ENCODE measurements at regions not wholly inside any gene's neighbourhood (a gene's known extent, or its start where the extent isn't known, plus 50 kb on each side); places are given as distances from the start of the nearest gene placed in this dataset.

- no peak for TF ChIP-seq CTCF (IDR thresholded peaks at IDR 0.05; ENCODE audit: insufficient read depth, low read length, poor library complexity, severe bottlenecking)
- Histone ChIP-seq H3K27me3 (ENCODE audit: control insufficient read depth, insufficient read depth, low read length) (no peaks in the 10 kb centered on the region), H3K36me3 (ENCODE audit: control insufficient read depth, insufficient read depth, low read length) (no peaks in the 10 kb centered on the region), H3K4me3 (ENCODE audit: low read depth, low read length) (no peak overlapping the region)
- DNase-seq (ENCODE audit: low read depth) = no peak
Measured at GRCh38 chr4:123976285-123976684, 579.7 kb downstream of the SPRY1 start.

GRCh38 chr4:123976819-123977218 lies 580.2 kb downstream of the SPRY1 start:
- Histone ChIP-seq H3K4me3 (ENCODE audit: low read depth, low read length) (no peak overlapping the region), H3K36me3 (ENCODE audit: control insufficient read depth, insufficient read depth, low read length) (no peaks in the 10 kb centered on the region), H3K27me3 (ENCODE audit: control insufficient read depth, insufficient read depth, low read length) (no peaks in the 10 kb centered on the region)
- no peak for DNase-seq (ENCODE audit: low read depth)
- no peak for TF ChIP-seq CTCF (IDR thresholded peaks at IDR 0.05; ENCODE audit: insufficient read depth, low read length, poor library complexity, severe bottlenecking)

- Histone ChIP-seq H3K36me3 (ENCODE audit: control insufficient read depth, insufficient read depth, low read length) (no peaks in the 10 kb centered on the region), H3K4me3 (ENCODE audit: low read depth, low read length) (no peak overlapping the region), H3K27me3 (ENCODE audit: control insufficient read depth, insufficient read depth, low read length) (no peaks in the 10 kb centered on the region)
- no peak for TF ChIP-seq CTCF (IDR thresholded peaks at IDR 0.05; ENCODE audit: insufficient read depth, low read length, poor library complexity, severe bottlenecking)
- DNase-seq (ENCODE audit: low read depth) = peak; percentile 23
Measured at GRCh38 chr4:123977641-123978081, 581.1 kb downstream of the SPRY1 start.

- H3K36me3 ChIP-seq (ENCODE audit: control insufficient read depth, insufficient read depth, low read length) = no peaks in the 10 kb centered on the region
- DNase-seq (ENCODE audit: low read depth) = no peak
- H3K4me3 ChIP-seq (ENCODE audit: low read depth, low read length) = no peak overlapping the region
- TF ChIP-seq CTCF (IDR thresholded peaks at IDR 0.05; ENCODE audit: insufficient read depth, low read length, poor library complexity, severe bottlenecking) = no peak
- no peaks in the 10 kb centered on the region for H3K27me3 ChIP-seq (ENCODE audit: control insufficient read depth, insufficient read depth, low read length)
Measured at GRCh38 chr4:123978637-123979036, 582.0 kb downstream of the SPRY1 start.

GRCh38 chr4:123980736-123981300 lies 584.2 kb downstream of the SPRY1 start:
- no peak for DNase-seq (ENCODE audit: low read depth)
- Histone ChIP-seq H3K4me3 (ENCODE audit: low read depth, low read length) (no peak overlapping the region), H3K27me3 (ENCODE audit: control insufficient read depth, insufficient read depth, low read length) (no peaks in the 10 kb centered on the region), H3K36me3 (ENCODE audit: control insufficient read depth, insufficient read depth, low read length) (no peaks in the 10 kb centered on the region)
- no peak for TF ChIP-seq CTCF (IDR thresholded peaks at IDR 0.05; ENCODE audit: insufficient read depth, low read length, poor library complexity, severe bottlenecking)

GRCh38 chr4:123984886-123985285 lies 588.3 kb downstream of the SPRY1 start:
- no peak for DNase-seq (ENCODE audit: low read depth)
- no peaks in the 10 kb centered on the region for H3K27me3 ChIP-seq (ENCODE audit: control insufficient read depth, insufficient read depth, low read length)
- H3K4me3 ChIP-seq (ENCODE audit: low read depth, low read length) = no peak overlapping the region
- TF ChIP-seq CTCF (IDR thresholded peaks at IDR 0.05; ENCODE audit: insufficient read depth, low read length, poor library complexity, severe bottlenecking) = no peak
- H3K36me3 ChIP-seq (ENCODE audit: control insufficient read depth, insufficient read depth, low read length) = no peaks in the 10 kb centered on the region
